ENCODE measurements at regions not wholly inside any gene's neighbourhood (a gene's known extent, or its start where the extent isn't known, plus 50 kb on each side); places are given as distances from the start of the nearest gene placed in this dataset.

DNA sequence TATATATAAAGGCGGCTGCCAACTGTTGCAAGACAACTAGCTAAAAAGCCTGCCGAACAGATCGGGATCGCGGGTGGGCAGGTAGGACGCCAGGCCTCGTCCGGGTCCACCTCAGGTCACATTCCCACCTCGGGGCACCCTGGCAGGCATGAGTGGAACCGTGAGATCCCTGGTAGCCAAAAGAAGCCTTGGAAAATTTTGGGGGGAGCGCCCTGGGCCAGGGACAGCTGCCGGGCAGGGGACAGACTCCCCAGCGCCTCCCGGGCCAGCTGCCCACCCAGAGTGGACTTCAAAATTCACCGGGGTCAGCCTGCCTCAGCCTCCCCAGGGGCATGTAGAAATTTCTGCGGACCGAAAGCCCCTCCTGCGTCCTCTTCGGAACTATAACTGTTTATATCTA, 760.9 kb downstream of the KCNJ18 start:
- Histone ChIP-seq H3K4me2 (no peak overlapping the region), H3K4me1 (no peaks in the 10 kb centered on the region), H3K4me3 (no peak overlapping the region), H3K9me3 (no peaks in the 10 kb centered on the region; the same call in 2 of the 3 replicates), H3K27ac (no peak overlapping the region)
- no peak for FAIRE-seq
- ATAC-seq: no peak
- TF ChIP-seq ZC3H11A (IDR thresholded peaks at IDR 0.05) (no peak), JUNB (IDR thresholded peaks at IDR 0.05) (no peak), TP53 (CRISPR knock-in tag; IDR thresholded peaks at IDR 0.05) (no peak), ATOH8 (CRISPR knock-in tag; IDR thresholded peaks at IDR 0.05; ENCODE audit: low read depth) (no peak), CHD2 (IDR thresholded peaks at IDR 0.05; ENCODE audit: low read length, partially characterized antibody) (no peak), CEBPB (IDR thresholded peaks at IDR 0.05) (no peak), CHD4 (IDR thresholded peaks at IDR 0.05; ENCODE audit: borderline replicate concordance) (no peak), RFX5 (IDR thresholded peaks at IDR 0.05) (no peak), POLR2AphosphoS2 (conservative IDR thresholded peaks at IDR 0.05; ENCODE audit: low read length) (no peak), RNF2 (IDR thresholded peaks at IDR 0.05; ENCODE audit: borderline replicate concordance, low read depth) (no peak), SREBF2 (IDR thresholded peaks at IDR 0.05) (no peak), FOXS1 (CRISPR knock-in tag; IDR thresholded peaks at IDR 0.05) (no peak), BHLHE40 (IDR thresholded peaks at IDR 0.05; ENCODE audit: low read depth, low read length) (no peak)
- TF ChIP-seq, protein P1, sequence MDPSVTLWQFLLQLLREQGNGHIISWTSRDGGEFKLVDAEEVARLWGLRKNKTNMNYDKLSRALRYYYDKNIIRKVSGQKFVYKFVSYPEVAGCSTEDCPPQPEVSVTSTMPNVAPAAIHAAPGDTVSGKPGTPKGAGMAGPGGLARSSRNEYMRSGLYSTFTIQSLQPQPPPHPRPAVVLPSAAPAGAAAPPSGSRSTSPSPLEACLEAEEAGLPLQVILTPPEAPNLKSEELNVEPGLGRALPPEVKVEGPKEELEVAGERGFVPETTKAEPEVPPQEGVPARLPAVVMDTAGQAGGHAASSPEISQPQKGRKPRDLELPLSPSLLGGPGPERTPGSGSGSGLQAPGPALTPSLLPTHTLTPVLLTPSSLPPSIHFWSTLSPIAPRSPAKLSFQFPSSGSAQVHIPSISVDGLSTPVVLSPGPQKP (IDR thresholded peaks at IDR 0.05; ENCODE audit: low read depth, low read length): no peak
- TF ChIP-seq, protein P2, sequence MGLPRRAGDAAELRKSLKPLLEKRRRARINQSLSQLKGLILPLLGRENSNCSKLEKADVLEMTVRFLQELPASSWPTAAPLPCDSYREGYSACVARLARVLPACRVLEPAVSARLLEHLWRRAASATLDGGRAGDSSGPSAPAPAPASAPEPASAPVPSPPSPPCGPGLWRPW (IDR thresholded peaks at IDR 0.05): no peak
- ChIA-PET POLR2A (no interaction called here), CTCF (no interaction called here)
- DNase-seq (ENCODE audit: low read depth in 1 of 2, low spot score in 1 of 2): no peak
- 49% methylated on average over 19 of the region's 19 CpGs for WGBS (ENCODE audit: missing lambda C conversion rate)

GRCh38 chr17:22454070-22454999, 762.0 kb downstream of the KCNJ18 start:
- ChIA-PET CTCF (no interaction called here), POLR2A (no interaction called here)
- ATAC-seq (peak in 1 of 2 experiments; percentile 70; a peak in 1 of 6 replicates), DNase-seq (ENCODE audit: low read depth in 1 of 2, low spot score in 1 of 2) (no peak), FAIRE-seq (no peak)
- Histone ChIP-seq H3K4me2 (no peak overlapping the region), H3K9me3 (no peaks in the 10 kb centered on the region; the same call in 2 of the 3 replicates), H3K4me3 (no peak overlapping the region), H3K27ac (no peak overlapping the region), H3K4me1 (no peaks in the 10 kb centered on the region)
- 68% methylated on average over 82 of the region's 82 CpGs for WGBS (ENCODE audit: missing lambda C conversion rate)
- TF ChIP-seq CBX2 (IDR thresholded peaks at IDR 0.05; ENCODE audit: borderline replicate concordance, low read depth) (no peak), RFX5 (IDR thresholded peaks at IDR 0.05) (no peak), CEBPB (IDR thresholded peaks at IDR 0.05) (no peak)

DNA sequence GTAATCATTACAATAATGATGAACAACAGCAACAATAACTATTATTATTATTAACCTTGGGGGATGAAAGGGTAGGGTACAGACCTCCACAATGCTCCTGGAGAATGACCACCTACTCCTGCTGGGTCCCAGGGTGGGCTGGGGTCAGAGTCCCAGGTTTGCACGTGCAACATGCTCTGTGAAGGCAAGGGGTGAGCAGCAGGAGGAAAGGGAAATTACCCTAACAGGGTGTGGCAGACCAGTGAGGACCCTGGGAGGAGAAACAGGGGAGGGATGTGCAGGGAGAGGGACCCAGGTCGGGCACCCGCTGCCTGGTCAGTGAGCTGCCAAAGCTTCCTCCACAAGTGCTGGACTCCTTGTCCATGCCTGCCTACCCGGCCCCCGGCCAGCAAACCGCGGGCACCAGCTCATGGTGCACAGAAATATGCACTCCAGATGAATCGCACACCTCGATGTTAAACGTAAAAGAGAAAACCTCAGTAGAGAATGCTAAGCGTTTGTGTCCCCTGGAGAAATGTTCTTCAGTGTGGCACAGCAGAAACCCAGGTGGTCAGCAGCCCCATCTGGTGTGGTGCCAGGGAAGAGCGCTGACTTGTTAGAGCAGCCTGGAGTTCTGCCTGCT, 767.1 kb downstream of the KCNJ18 start:
- FAIRE-seq: no peak
- POLR2A ChIA-PET: no interaction called here
- no peak for ATAC-seq
- 21% methylated on average over 12 of the region's 12 CpGs for WGBS (ENCODE audit: missing lambda C conversion rate)
- no peak for DNase-seq (ENCODE audit: low read depth in 1 of 2, low spot score in 1 of 2)
- Histone ChIP-seq H3K4me2 (no peak overlapping the region), H3K4me3 (no peak overlapping the region), H3K9me3 (no peaks in the 10 kb centered on the region; the same call in 2 of the 3 replicates), H3K27ac (no peak overlapping the region), H3K4me1 (no peaks in the 10 kb centered on the region)
- CTCF ChIA-PET: no interaction called here
- TF ChIP-seq REST (IDR thresholded peaks at IDR 0.05) (no peak), CBX2 (IDR thresholded peaks at IDR 0.05; ENCODE audit: borderline replicate concordance, low read depth) (no peak), KDM1A (IDR thresholded peaks at IDR 0.05; ENCODE audit: low read depth) (no peak), MAZ (IDR thresholded peaks at IDR 0.05; ENCODE audit: borderline replicate concordance, low read depth, low read length) (no peak), RNF2 (IDR thresholded peaks at IDR 0.05; ENCODE audit: borderline replicate concordance, low read depth) (no peak), SMC3 (IDR thresholded peaks at IDR 0.05) (no peak), E2F6 (IDR thresholded peaks at IDR 0.05; ENCODE audit: borderline replicate concordance, low read depth) (no peak), NFE2L2 (conservative IDR thresholded peaks at IDR 0.05; ENCODE audit: low read length) (no peak), FOSB (CRISPR knock-in tag; IDR thresholded peaks at IDR 0.05) (no peak), ZNF302 (CRISPR knock-in tag; IDR thresholded peaks at IDR 0.05) (no peak), RARB (CRISPR knock-in tag; IDR thresholded peaks at IDR 0.05) (no peak), HOXB5 (CRISPR knock-in tag; IDR thresholded peaks at IDR 0.05) (no peak), CBX8 (IDR thresholded peaks at IDR 0.05) (no peak)
